ENCODE measurements at regions not wholly inside any gene's neighbourhood (a gene's known extent, or its start where the extent isn't known, plus 50 kb on each side); places are given as distances from the start of the nearest gene placed in this dataset.

- no peaks in the 10 kb centered on the region for H3K9me3 ChIP-seq (ENCODE audit: low read length)
- H3K9ac ChIP-seq (ENCODE audit: low read length), result no peak overlapping the region
- H2AFZ ChIP-seq (ENCODE audit: low read depth, low read length), result no peak overlapping the region
- no peak overlapping the region for H3K27ac ChIP-seq (ENCODE audit: low read length)
- no peaks in the 10 kb centered on the region for H3K27me3 ChIP-seq (ENCODE audit: insufficient read depth, low read depth, low read length)
- no peak overlapping the region for H3K4me2 ChIP-seq (ENCODE audit: low read length)
- no peaks in the 10 kb centered on the region for H3K79me2 ChIP-seq (replicated peaks; ENCODE audit: insufficient read depth, low read length)
- H3K9me2 ChIP-seq (ENCODE audit: insufficient read depth, low read length), result no peaks in the 10 kb centered on the region
- TF ChIP-seq, protein P1, sequence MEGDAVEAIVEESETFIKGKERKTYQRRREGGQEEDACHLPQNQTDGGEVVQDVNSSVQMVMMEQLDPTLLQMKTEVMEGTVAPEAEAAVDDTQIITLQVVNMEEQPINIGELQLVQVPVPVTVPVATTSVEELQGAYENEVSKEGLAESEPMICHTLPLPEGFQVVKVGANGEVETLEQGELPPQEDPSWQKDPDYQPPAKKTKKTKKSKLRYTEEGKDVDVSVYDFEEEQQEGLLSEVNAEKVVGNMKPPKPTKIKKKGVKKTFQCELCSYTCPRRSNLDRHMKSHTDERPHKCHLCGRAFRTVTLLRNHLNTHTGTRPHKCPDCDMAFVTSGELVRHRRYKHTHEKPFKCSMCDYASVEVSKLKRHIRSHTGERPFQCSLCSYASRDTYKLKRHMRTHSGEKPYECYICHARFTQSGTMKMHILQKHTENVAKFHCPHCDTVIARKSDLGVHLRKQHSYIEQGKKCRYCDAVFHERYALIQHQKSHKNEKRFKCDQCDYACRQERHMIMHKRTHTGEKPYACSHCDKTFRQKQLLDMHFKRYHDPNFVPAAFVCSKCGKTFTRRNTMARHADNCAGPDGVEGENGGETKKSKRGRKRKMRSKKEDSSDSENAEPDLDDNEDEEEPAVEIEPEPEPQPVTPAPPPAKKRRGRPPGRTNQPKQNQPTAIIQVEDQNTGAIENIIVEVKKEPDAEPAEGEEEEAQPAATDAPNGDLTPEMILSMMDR (IDR thresholded peaks at IDR 0.05; ENCODE audit: poor library complexity, severe bottlenecking), result peak; percentile 77
- TF ChIP-seq POLR2AphosphoS5 (IDR thresholded peaks at IDR 0.05) (no peak), RAD21 (conservative IDR thresholded peaks at IDR 0.05) (peak; percentile 82), MXI1 (conservative IDR thresholded peaks at IDR 0.05; ENCODE audit: poor library complexity, severe bottlenecking) (no peak), TAF1 (IDR thresholded peaks at IDR 0.05; ENCODE audit: low read depth) (no peak), REST (IDR thresholded peaks at IDR 0.05; ENCODE audit: borderline replicate concordance) (no peak), EP300 (conservative IDR thresholded peaks at IDR 0.05; ENCODE audit: poor library complexity, severe bottlenecking) (no peak), EZH2 (IDR thresholded peaks at IDR 0.05; ENCODE audit: borderline replicate concordance, insufficient read depth, low read length, poor library complexity, severe bottlenecking) (no peak), SMC3 (conservative IDR thresholded peaks at IDR 0.05; ENCODE audit: poor library complexity) (peak; percentile 77)
- H3F3A ChIP-seq (ENCODE audit: insufficient read depth, low read length, poor library complexity, severe bottlenecking), result no peaks in the 10 kb centered on the region
- no peaks in the 10 kb centered on the region for H3K36me3 ChIP-seq (ENCODE audit: insufficient read depth, low read length)
- H3K4me3 ChIP-seq (ENCODE audit: low read length), result no peak overlapping the region
- no peaks in the 10 kb centered on the region for H4K20me1 ChIP-seq (ENCODE audit: insufficient read depth)
Observed at GRCh38 chr12:23204933-23205778, 580.2 kb downstream of the ETNK1 start.

- Histone ChIP-seq H3K9me3 (ENCODE audit: low read length) (no peaks in the 10 kb centered on the region), H3K9me2 (ENCODE audit: insufficient read depth, low read length) (no peaks in the 10 kb centered on the region), H3K79me2 (replicated peaks; ENCODE audit: insufficient read depth, low read length) (no peaks in the 10 kb centered on the region), H3K27me3 (ENCODE audit: insufficient read depth, low read depth, low read length) (no peaks in the 10 kb centered on the region), H3F3A (ENCODE audit: insufficient read depth, low read length, poor library complexity, severe bottlenecking) (no peaks in the 10 kb centered on the region), H3K4me2 (ENCODE audit: low read length) (no peak overlapping the region), H3K4me3 (ENCODE audit: low read length) (no peak overlapping the region), H3K36me3 (ENCODE audit: insufficient read depth, low read length) (no peaks in the 10 kb centered on the region), H4K20me1 (ENCODE audit: insufficient read depth) (no peaks in the 10 kb centered on the region), H2AFZ (ENCODE audit: low read depth, low read length) (no peak overlapping the region), H3K27ac (ENCODE audit: low read length) (no peak overlapping the region), H3K9ac (ENCODE audit: low read length) (no peak overlapping the region)
- TF ChIP-seq EZH2 (IDR thresholded peaks at IDR 0.05; ENCODE audit: borderline replicate concordance, insufficient read depth, low read length, poor library complexity, severe bottlenecking) (no peak), RAD21 (conservative IDR thresholded peaks at IDR 0.05) (no peak), MXI1 (conservative IDR thresholded peaks at IDR 0.05; ENCODE audit: poor library complexity, severe bottlenecking) (no peak), SMC3 (conservative IDR thresholded peaks at IDR 0.05; ENCODE audit: poor library complexity) (no peak), TAF1 (IDR thresholded peaks at IDR 0.05; ENCODE audit: low read depth) (no peak), POLR2AphosphoS5 (IDR thresholded peaks at IDR 0.05) (no peak), REST (IDR thresholded peaks at IDR 0.05; ENCODE audit: borderline replicate concordance) (no peak), EP300 (conservative IDR thresholded peaks at IDR 0.05; ENCODE audit: poor library complexity, severe bottlenecking) (no peak)
- TF ChIP-seq, protein P1 (IDR thresholded peaks at IDR 0.05; ENCODE audit: poor library complexity, severe bottlenecking), result no peak
Observed at GRCh38 chr12:23209793-23210192, 584.8 kb downstream of the ETNK1 start.

All from neural cell (in vitro differentiated cells).